HEK293 (cell line): ENCODE measurements at regions not wholly inside any gene's neighbourhood (a gene's known extent, or its start where the extent isn't known, plus 50 kb on each side); places are given as distances from the start of the nearest gene placed in this dataset.

Experiments
- CTCF ChIA-PET: fragments of 350-600 bp; formaldehyde crosslinking; extraction: SDS; loops from one replicate; lab custom pipeline; 2021; ENCODE audit warnings: antibody characterized with exemption; lab: Yijun Ruan, JAX
- POLR2A ChIA-PET: fragments of 300-600 bp; formaldehyde crosslinking; extraction: SDS; loops from one replicate; lab custom pipeline; 2020; ENCODE audit warnings: antibody characterized with exemption, inconsistent platforms; lab: Yijun Ruan, JAX
- H3K27ac ChIP-seq: fragments of 200-500 bp; sonication (Bioruptor generic); 2 replicates; pipeline ENCODE4 v1.5.1; 2014; ENCODE audit warnings: low read depth, low read length, control low read depth, inconsistent platforms; ENCODE audit errors: extremely low read depth
- H3K36me3 ChIP-seq, 2 experiments: fragments of 200-500 bp in 1 of 2; sonication (Bioruptor generic) in 1 of 2; 1 replicate in 1 of 2; 2 replicates in 1 of 2; pipeline ENCODE4 v1.5.1; 2014 to 2017; ENCODE audit warnings: inconsistent platforms in 2 of 2, low read length in 2 of 2; ENCODE audit not compliant: control insufficient read depth in 2 of 2, insufficient read depth in 1 of 2
- H3K4me1 ChIP-seq: fragments of 200-500 bp; sonication (Bioruptor generic); 2 replicates; pipeline ENCODE4 v1.5.1; 2014; ENCODE audit warnings: mild to moderate bottlenecking, low read length, inconsistent platforms; ENCODE audit not compliant: control insufficient read depth, insufficient read depth
- H3K4me3 ChIP-seq: 2 replicates; pipeline ENCODE4 v1.5.1; 2011; ENCODE audit warnings: low read depth, mild to moderate bottlenecking, control low read depth, low read length, moderate library complexity
- H3K9me3 ChIP-seq: fragments of 200-500 bp; sonication (Bioruptor generic); 2 replicates; pipeline ENCODE4 v1.5.1; 2014; ENCODE audit warnings: low read depth, low read length, inconsistent platforms; ENCODE audit not compliant: control insufficient read depth, insufficient read depth
- EGR2 ChIP-seq: fragments of 450-650 bp; formaldehyde crosslinking; IDR thresholded peaks from 2 replicates; pipeline ENCODE4 v1.5.1; 2016; ENCODE audit warnings: low read depth, missing biosample characterization, missing genetic modification characterization
- GLIS2 ChIP-seq: fragments of 450-650 bp; formaldehyde crosslinking; IDR thresholded peaks from 2 replicates; pipeline ENCODE4 v1.5.1; 2016; ENCODE audit warnings: missing biosample characterization, missing genetic modification characterization
- MEIS1 ChIP-seq: sonication (generic); formaldehyde crosslinking; IDR thresholded peaks from 2 replicates; pipeline ENCODE4 v1.8.1; 2022; ENCODE audit warnings: missing genetic modification reagents, mild to moderate bottlenecking, borderline replicate concordance
- OSR2 ChIP-seq: fragments of 450-650 bp; formaldehyde crosslinking; IDR thresholded peaks from 2 replicates; pipeline ENCODE4 v1.5.1; 2016; ENCODE audit warnings: missing biosample characterization, missing genetic modification characterization
- PRDM1 ChIP-seq: fragments of 450-650 bp; formaldehyde crosslinking; IDR thresholded peaks from 2 replicates; pipeline ENCODE4; 2016; ENCODE audit warnings: missing biosample characterization, missing genetic modification characterization
- WT1 ChIP-seq: fragments of 450-650 bp; formaldehyde crosslinking; IDR thresholded peaks from 2 replicates; pipeline ENCODE4 v1.5.1; 2016; ENCODE audit warnings: missing biosample characterization, missing genetic modification characterization
- YY2 ChIP-seq: fragments of 450-650 bp; formaldehyde crosslinking; IDR thresholded peaks from 2 replicates; pipeline ENCODE4 v1.5.1; 2016; ENCODE audit warnings: missing biosample characterization, missing genetic modification characterization
- ZFHX2 ChIP-seq: fragments of 450-650 bp; formaldehyde crosslinking; conservative IDR thresholded peaks from 2 replicates; pipeline ENCODE4 v1.5.1; 2016; ENCODE audit warnings: missing biosample characterization, missing genetic modification characterization
- ZIC2 ChIP-seq: fragments of 450-650 bp; formaldehyde crosslinking; IDR thresholded peaks from 2 replicates; pipeline ENCODE4 v1.5.1; 2016; ENCODE audit warnings: missing biosample characterization, missing genetic modification characterization
- ZNF112 ChIP-seq: fragments of 450-650 bp; formaldehyde crosslinking; IDR thresholded peaks from 2 replicates; pipeline ENCODE4 v1.5.0; 2017; ENCODE audit warnings: missing biosample characterization, missing genetic modification characterization
- ZNF19 ChIP-seq: fragments of 450-650 bp; formaldehyde crosslinking; IDR thresholded peaks from 2 replicates; pipeline ENCODE4; 2016; ENCODE audit warnings: missing biosample characterization, missing genetic modification characterization, low read depth
- ZNF211 ChIP-seq: fragments of 450-650 bp; formaldehyde crosslinking; IDR thresholded peaks from 2 replicates; pipeline ENCODE4 v1.5.1; 2016; ENCODE audit warnings: low read depth, missing biosample characterization, missing genetic modification characterization
- ZNF239 ChIP-seq: fragments of 450-650 bp; formaldehyde crosslinking; IDR thresholded peaks from 2 replicates; pipeline ENCODE4 v1.5.1; 2016; ENCODE audit warnings: missing biosample characterization, missing genetic modification characterization
- ZNF510 ChIP-seq: fragments of 450-650 bp; formaldehyde crosslinking; IDR thresholded peaks from 2 replicates; pipeline ENCODE4 v1.5.1; 2018; ENCODE audit warnings: mild to moderate bottlenecking, missing genetic modification characterization, missing biosample characterization; ENCODE audit not compliant: insufficient replicate concordance
- ZNF558 ChIP-seq: fragments of 450-650 bp; formaldehyde crosslinking; IDR thresholded peaks from 2 replicates; pipeline ENCODE4 v1.5.1; 2016; ENCODE audit warnings: missing biosample characterization, missing genetic modification characterization
- ZNF560 ChIP-seq: fragments of 450-650 bp; formaldehyde crosslinking; IDR thresholded peaks from 2 replicates; pipeline ENCODE4 v1.5.1; 2017; ENCODE audit warnings: missing biosample characterization, missing genetic modification characterization, borderline replicate concordance
- ZNF561 ChIP-seq: fragments of 450-650 bp; IDR thresholded peaks from 2 replicates; pipeline ENCODE4 v1.5.1; 2018; ENCODE audit warnings: missing biosample characterization, missing genetic modification characterization, borderline replicate concordance
- ZNF610 ChIP-seq: fragments of 450-650 bp; formaldehyde crosslinking; IDR thresholded peaks from 2 replicates; pipeline ENCODE4 v1.5.1; 2016; ENCODE audit warnings: missing biosample characterization, missing genetic modification characterization, borderline replicate concordance
- ZNF660 ChIP-seq: fragments of 450-650 bp; IDR thresholded peaks from 2 replicates; pipeline ENCODE4 v1.5.1; 2018; ENCODE audit warnings: missing biosample characterization, mild to moderate bottlenecking, missing genetic modification characterization
- ZNF777 ChIP-seq: fragments of 450-650 bp; formaldehyde crosslinking; IDR thresholded peaks from 2 replicates; pipeline ENCODE4 v1.5.1; 2017; ENCODE audit warnings: missing biosample characterization, missing genetic modification characterization, borderline replicate concordance
- ZNF792 ChIP-seq: fragments of 450-650 bp; formaldehyde crosslinking; IDR thresholded peaks from 2 replicates; pipeline ENCODE4 v1.5.1; 2016; ENCODE audit warnings: missing biosample characterization, missing genetic modification characterization
- TF ChIP-seq, protein P1 (sequence below): fragments of 450-650 bp; IDR thresholded peaks from 2 replicates; pipeline ENCODE4 v1.5.1; 2018; ENCODE audit warnings: missing biosample characterization, mild to moderate bottlenecking, missing genetic modification characterization
- TF ChIP-seq, protein P2 (sequence below): fragments of 450-650 bp; IDR thresholded peaks from 2 replicates; pipeline ENCODE4 v1.5.1; 2018; ENCODE audit warnings: missing biosample characterization, missing genetic modification characterization
- TF ChIP-seq, protein P3 (sequence below): fragments of 450-650 bp; formaldehyde crosslinking; optimal IDR thresholded peaks from 2 replicates; pipeline ENCODE3; 2016; ENCODE audit warnings: missing biosample characterization, mild to moderate bottlenecking, missing genetic modification characterization

DNA sequence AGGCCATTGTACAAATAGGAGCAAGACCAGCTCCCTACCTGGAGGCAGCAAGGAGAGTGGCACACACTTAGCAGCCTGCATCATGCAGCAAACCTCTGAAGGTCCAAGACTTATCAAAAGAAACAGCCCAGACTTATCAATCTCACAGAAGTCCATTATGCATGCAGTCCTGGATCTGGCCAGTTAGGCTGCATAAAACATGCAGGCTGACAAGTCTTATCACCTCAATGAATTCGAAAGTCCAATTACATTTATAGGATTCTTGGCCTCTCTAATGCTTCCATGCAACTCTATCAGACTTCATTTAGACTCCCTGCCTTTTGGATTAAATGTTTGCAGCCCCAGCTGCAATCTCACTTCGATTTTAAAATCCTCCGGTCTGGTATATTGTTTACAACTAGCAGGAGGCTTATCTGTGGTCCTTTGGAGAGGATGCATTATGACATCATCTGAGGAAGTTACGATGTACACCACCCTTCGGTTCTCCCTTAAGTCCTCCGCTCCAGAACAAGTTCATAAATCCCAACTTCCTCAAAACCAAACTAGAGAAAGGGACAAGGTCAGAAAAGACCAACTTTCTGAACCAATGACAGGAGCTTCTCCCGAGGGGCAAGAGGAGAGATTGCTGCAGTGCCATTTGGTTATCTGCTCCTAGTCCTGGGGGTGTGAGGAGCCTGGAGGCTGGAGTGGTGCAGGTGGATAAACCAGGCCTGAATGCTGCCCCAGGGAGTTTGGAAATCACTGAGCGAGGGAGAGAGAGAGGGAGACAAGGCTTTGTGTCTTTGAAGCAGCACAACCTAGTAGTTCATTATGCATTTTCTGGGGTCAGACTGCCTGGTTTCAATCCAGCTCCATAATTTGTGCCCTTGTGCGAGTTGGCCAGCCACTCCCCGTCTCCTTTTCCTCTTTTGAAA lies 313.9 kb downstream of the TLE1 start (continued):
- TF ChIP-seq, protein P1, sequence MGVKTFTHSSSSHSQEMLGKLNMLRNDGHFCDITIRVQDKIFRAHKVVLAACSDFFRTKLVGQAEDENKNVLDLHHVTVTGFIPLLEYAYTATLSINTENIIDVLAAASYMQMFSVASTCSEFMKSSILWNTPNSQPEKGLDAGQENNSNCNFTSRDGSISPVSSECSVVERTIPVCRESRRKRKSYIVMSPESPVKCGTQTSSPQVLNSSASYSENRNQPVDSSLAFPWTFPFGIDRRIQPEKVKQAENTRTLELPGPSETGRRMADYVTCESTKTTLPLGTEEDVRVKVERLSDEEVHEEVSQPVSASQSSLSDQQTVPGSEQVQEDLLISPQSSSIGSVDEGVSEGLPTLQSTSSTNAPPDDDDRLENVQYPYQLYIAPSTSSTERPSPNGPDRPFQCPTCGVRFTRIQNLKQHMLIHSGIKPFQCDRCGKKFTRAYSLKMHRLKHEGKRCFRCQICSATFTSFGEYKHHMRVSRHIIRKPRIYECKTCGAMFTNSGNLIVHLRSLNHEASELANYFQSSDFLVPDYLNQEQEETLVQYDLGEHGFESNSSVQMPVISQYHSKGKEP (tag by site-specific recombination) = peak; percentile 49; the same call in 1 of the 2 replicates
- TF ChIP-seq, all 188 proteins: peak for 6

DNA sequence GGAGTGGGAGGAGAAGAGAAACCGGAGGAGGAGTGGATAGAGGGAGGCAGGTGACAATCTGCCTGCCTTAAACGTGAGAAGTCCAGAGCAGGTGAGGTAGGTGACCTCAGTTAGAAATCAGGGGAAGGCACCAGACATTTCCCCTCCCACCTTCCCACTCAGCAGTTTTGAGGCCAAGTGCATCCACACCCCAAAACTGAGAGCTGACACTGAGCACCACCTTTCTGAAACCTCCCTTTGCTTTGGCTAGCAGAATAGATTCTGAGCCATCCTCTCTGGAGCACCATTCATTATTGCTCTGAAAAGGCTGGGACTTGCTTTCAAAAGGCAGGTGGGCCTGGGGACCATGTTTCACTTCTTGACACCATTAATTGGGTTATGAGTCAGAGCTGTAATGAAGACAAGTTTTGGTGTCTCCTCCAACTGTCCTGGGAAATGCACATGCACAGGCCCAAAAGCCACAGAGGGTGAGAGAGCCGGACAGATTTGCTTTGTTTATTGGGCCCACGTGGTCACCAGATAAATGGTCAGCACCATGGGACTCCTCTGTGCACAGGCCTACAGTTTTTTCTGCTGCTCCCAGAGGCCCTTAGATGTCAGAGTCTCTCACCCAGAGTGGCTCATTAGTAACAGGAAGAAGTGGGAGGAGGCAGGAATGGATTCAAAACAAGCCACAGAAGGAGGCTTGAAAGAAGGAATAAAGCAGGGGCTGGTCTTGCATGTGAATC lies 314.7 kb downstream of the TLE1 start:
- peak overlapping the region; percentile 45; the same call in 1 of the 2 replicates for H3K27ac ChIP-seq
- ChIA-PET CTCF (no interaction called here), POLR2A (interaction anchor here (1.0 kb wide), 1 partner anchor 24 kb away, joined by 3 read pairs; no protein-coding TSS in a partner anchor)
- H3K9me3 ChIP-seq = no peaks in the 10 kb centered on the region
- no peak overlapping the region for H3K4me3 ChIP-seq
- no peaks in the 10 kb centered on the region for H3K36me3 ChIP-seq
- TF ChIP-seq ZNF211 (no peak), ZNF19 (tag by site-specific recombination) (no peak), ZNF560 (tag by site-specific recombination) (no peak), ZNF792 (no peak), MEIS1 (CRISPR knock-in tag) (no peak), ZNF510 (tag by site-specific recombination) (no peak), ZNF558 (tag by site-specific recombination) (no peak), ZNF660 (no peak), ZNF610 (tag by site-specific recombination) (no peak)
- peaks cover 14% of the 10 kb centered on the region for H3K4me1 ChIP-seq

DNA sequence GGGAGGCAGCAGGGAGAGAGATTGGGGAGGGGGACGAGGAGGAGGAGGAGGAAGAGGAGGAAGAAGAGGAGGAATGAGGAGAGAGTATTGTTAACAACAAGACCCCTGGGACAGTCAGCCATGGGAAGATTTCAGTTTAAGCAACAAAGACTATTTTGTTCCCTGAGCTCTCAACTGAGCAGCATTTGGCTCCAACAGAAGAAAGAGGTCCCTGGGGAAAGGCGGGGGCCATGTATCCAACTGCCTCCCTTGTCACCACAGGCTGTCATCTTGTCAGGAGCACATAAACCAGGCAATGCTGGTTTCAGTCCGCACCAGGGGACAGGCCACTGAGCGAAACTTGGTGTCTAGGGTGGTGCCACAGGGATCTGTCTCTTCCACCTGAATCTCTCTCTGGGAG lies 316.1 kb downstream of the TLE1 start:
- POLR2A ChIA-PET = no interaction called here
- Histone ChIP-seq H3K9me3 (no peaks in the 10 kb centered on the region), H3K36me3 (no peaks in the 10 kb centered on the region), H3K4me1 (peaks cover 14% of the 10 kb centered on the region), H3K27ac (no peak overlapping the region), H3K4me3 (no peak overlapping the region)
- CTCF ChIA-PET = interaction anchor here (0.6 to 1.5 kb wide), 2 partner anchors 10 to 956 kb away, joined by 4 to 5 read pairs; no protein-coding TSS in a partner anchor
- TF ChIP-seq, protein P2, sequence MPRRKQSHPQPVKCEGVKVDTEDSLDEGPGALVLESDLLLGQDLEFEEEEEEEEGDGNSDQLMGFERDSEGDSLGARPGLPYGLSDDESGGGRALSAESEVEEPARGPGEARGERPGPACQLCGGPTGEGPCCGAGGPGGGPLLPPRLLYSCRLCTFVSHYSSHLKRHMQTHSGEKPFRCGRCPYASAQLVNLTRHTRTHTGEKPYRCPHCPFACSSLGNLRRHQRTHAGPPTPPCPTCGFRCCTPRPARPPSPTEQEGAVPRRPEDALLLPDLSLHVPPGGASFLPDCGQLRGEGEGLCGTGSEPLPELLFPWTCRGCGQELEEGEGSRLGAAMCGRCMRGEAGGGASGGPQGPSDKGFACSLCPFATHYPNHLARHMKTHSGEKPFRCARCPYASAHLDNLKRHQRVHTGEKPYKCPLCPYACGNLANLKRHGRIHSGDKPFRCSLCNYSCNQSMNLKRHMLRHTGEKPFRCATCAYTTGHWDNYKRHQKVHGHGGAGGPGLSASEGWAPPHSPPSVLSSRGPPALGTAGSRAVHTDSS = peak; percentile 85
- TF ChIP-seq ZNF660 = no peak
- TF ChIP-seq ZNF112 (tag by site-specific recombination) = no peak
- TF ChIP-seq GLIS2 (tag by site-specific recombination) = no peak
- no peak for TF ChIP-seq WT1 (tag by site-specific recombination)
- TF ChIP-seq OSR2 = no peak
- TF ChIP-seq, protein P3, sequence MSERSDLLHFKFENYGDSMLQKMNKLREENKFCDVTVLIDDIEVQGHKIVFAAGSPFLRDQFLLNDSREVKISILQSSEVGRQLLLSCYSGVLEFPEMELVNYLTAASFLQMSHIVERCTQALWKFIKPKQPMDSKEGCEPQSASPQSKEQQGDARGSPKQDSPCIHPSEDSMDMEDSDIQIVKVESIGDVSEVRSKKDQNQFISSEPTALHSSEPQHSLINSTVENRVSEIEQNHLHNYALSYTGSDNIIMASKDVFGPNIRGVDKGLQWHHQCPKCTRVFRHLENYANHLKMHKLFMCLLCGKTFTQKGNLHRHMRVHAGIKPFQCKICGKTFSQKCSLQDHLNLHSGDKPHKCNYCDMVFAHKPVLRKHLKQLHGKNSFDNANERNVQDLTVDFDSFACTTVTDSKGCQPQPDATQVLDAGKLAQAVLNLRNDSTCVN (tag by site-specific recombination) = no peak
- no peak for TF ChIP-seq ZNF561 (tag by site-specific recombination)
- no peak for TF ChIP-seq ZIC2 (tag by site-specific recombination)
- peak; percentile 25; the same call in 1 of the 2 replicates for TF ChIP-seq ZFHX2 (tag by site-specific recombination)
- peak; percentile 38; the same call in 1 of the 2 replicates for TF ChIP-seq EGR2 (tag by site-specific recombination)
- TF ChIP-seq YY2 = no peak
- TF ChIP-seq ZNF239 (tag by site-specific recombination) = no peak
- TF ChIP-seq ZNF777 (tag by site-specific recombination) = no peak
- TF ChIP-seq PRDM1 (tag by site-specific recombination) = no peak
